SK-N-SH treated with all-trans-retinoic acid at 6 μM for 48 hours (cell line): ENCODE measurements at regions not wholly inside any gene's neighbourhood (a gene's known extent, or its start where the extent isn't known, plus 50 kb on each side); places are given as distances from the start of the nearest gene placed in this dataset.

Experiments
- ARNTL ChIP-seq: fragments of 450-650 bp; formaldehyde crosslinking; IDR thresholded peaks from 2 replicates; pipeline ENCODE4 v1.5.0; 2020; ENCODE audit warnings: low read depth, mild to moderate bottlenecking, moderate library complexity, borderline replicate concordance
- CREB5 ChIP-seq: fragments of 250-450 bp; sonication (Bioruptor Pico); IDR thresholded peaks from 2 replicates; pipeline ENCODE4 v1.5.1; 2020; ENCODE audit warnings: low read depth, mild to moderate bottlenecking, moderate library complexity
- CSRNP3 ChIP-seq: fragments of 250-450 bp; sonication (Bioruptor Pico); IDR thresholded peaks from 2 replicates; pipeline ENCODE4 v1.5.1; 2021; ENCODE audit warnings: mild to moderate bottlenecking, moderate library complexity
- ESRRG ChIP-seq: fragments of 250-450 bp; sonication (Bioruptor Pico); IDR thresholded peaks from 2 replicates; pipeline ENCODE4 v1.6.1; 2021; ENCODE audit warnings: mild to moderate bottlenecking
- ISL1 ChIP-seq: fragments of 250-450 bp; sonication (Bioruptor Pico); IDR thresholded peaks from 2 replicates; pipeline ENCODE4 v2.1.2; 2022; ENCODE audit warnings: mild to moderate bottlenecking, moderate library complexity
- PATZ1 ChIP-seq: fragments of 250-450 bp; sonication (Bioruptor Pico); IDR thresholded peaks from 2 replicates; pipeline ENCODE4 v1.8.0; 2020; ENCODE audit warnings: mild to moderate bottlenecking, moderate library complexity, borderline replicate concordance
- RARB ChIP-seq: fragments of 250-450 bp; sonication (Bioruptor Pico); IDR thresholded peaks from 2 replicates; pipeline ENCODE4 v1.8.0; 2021; ENCODE audit warnings: mild to moderate bottlenecking, moderate library complexity
- TSHZ2 ChIP-seq: fragments of 250-450 bp; sonication (Bioruptor Pico); IDR thresholded peaks from 2 replicates; pipeline ENCODE4 v1.5.0; 2020; ENCODE audit warnings: mild to moderate bottlenecking, moderate library complexity
- ZC3H10 ChIP-seq: fragments of 250-450 bp; sonication (Bioruptor Pico); IDR thresholded peaks from 2 replicates; pipeline ENCODE4 v1.5.1; 2021; ENCODE audit warnings: mild to moderate bottlenecking, moderate library complexity
- ZFP3 ChIP-seq: fragments of 250-450 bp; sonication (Bioruptor Pico); IDR thresholded peaks from 2 replicates; pipeline ENCODE4 v1.5.0; 2020; ENCODE audit warnings: mild to moderate bottlenecking, moderate library complexity
- ZFP30 ChIP-seq: fragments of 450-650 bp; formaldehyde crosslinking; IDR thresholded peaks from 2 replicates; pipeline ENCODE4 v1.5.0; 2022; ENCODE audit warnings: mild to moderate bottlenecking, moderate library complexity
- ZNF565 ChIP-seq: fragments of 450-650 bp; formaldehyde crosslinking; conservative IDR thresholded peaks from 2 replicates; pipeline ENCODE4 v1.5.0; 2020; ENCODE audit warnings: low read depth, mild to moderate bottlenecking, moderate library complexity
- ZNF8 ChIP-seq: fragments of 450-650 bp; formaldehyde crosslinking; IDR thresholded peaks from 2 replicates; pipeline ENCODE4 v1.5.0; 2020; ENCODE audit warnings: mild to moderate bottlenecking, moderate library complexity
- TF ChIP-seq, protein P1 (sequence below): fragments of 250-450 bp; sonication (Bioruptor Pico); IDR thresholded peaks from 2 replicates; pipeline ENCODE4 v1.8.0; 2021; ENCODE audit warnings: low read depth, mild to moderate bottlenecking, moderate library complexity, borderline replicate concordance

DNA sequence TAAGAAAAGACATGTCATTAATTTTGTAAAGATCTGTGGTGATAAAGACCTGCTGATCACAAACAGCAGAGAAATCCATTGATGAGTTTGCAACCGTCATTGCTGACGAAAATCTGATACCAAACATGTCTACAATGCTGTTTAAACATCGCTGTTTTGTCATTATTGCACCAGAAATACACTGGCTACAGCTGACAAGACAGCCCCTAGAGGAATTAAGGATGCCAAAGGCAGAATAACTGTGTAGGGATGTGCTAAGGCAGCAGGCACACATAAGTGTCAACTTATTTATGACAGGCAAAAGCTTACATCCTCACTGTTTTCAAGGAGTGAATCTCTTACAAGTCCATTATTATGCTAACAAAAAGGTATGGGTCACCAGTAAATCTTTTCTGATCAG, 439.3 kb downstream of the TLE1 start:
- no peak for TF ChIP-seq TSHZ2 (CRISPR knock-in tag)
- TF ChIP-seq ZFP30 = no peak
- no peak for TF ChIP-seq ARNTL (CRISPR knock-in tag)
- no peak for TF ChIP-seq PATZ1 (CRISPR knock-in tag)
- no peak for TF ChIP-seq CREB5 (CRISPR knock-in tag)
- no peak for TF ChIP-seq RARB (CRISPR knock-in tag)
- TF ChIP-seq, protein P1, sequence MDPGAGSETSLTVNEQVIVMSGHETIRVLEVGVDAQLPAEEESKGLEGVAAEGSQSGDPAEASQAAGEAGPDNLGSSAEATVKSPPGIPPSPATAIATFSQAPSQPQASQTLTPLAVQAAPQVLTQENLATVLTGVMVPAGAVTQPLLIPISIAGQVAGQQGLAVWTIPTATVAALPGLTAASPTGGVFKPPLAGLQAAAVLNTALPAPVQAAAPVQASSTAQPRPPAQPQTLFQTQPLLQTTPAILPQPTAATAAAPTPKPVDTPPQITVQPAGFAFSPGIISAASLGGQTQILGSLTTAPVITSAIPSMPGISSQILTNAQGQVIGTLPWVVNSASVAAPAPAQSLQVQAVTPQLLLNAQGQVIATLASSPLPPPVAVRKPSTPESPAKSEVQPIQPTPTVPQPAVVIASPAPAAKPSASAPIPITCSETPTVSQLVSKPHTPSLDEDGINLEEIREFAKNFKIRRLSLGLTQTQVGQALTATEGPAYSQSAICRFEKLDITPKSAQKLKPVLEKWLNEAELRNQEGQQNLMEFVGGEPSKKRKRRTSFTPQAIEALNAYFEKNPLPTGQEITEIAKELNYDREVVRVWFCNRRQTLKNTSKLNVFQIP (CRISPR knock-in tag) = no peak
- TF ChIP-seq ISL1 = no peak
- TF ChIP-seq ZNF8 (CRISPR knock-in tag) = no peak
- no peak for TF ChIP-seq ZNF565 (CRISPR knock-in tag)
- no peak for TF ChIP-seq ZFP3 (CRISPR knock-in tag)
- TF ChIP-seq ESRRG (CRISPR knock-in tag) = no peak
- TF ChIP-seq CSRNP3 (CRISPR knock-in tag) = no peak
- no peak for TF ChIP-seq ZC3H10 (CRISPR knock-in tag)
